Dermis blood vessel endothelial cell (primary cell): ENCODE measurements at regions not wholly inside any gene's neighbourhood (a gene's known extent, or its start where the extent isn't known, plus 50 kb on each side); places are given as distances from the start of the nearest gene placed in this dataset.
"Not testable (repeated sequence)": the region's sequence is repeated elsewhere in the genome, so short reads cannot be mapped to it uniquely, and the experiment has no call there.

ENCODE experiments used
- DNase-seq: peaks from one replicate; pipeline ENCODE4 v3.0.0; 2010

DNA sequence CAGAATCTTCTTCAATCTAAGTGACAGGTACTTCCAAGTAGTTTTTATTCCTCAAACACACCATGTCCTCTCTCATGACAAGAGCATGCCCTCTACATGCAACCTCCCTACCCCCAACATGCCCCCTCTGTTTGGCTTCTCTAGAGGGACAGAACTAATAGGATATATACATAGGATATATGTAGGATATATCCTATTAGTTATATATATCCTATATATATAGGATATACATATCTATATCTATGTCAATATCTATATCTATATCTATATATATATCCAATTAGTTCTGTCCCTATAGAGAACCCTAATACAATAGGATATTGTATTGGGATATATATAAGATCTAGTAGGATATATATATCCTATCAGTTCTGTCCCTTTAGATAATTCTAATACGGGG is 701.9 kb upstream of the MIR17HG start:
- no peak for DNase-seq

DNA sequence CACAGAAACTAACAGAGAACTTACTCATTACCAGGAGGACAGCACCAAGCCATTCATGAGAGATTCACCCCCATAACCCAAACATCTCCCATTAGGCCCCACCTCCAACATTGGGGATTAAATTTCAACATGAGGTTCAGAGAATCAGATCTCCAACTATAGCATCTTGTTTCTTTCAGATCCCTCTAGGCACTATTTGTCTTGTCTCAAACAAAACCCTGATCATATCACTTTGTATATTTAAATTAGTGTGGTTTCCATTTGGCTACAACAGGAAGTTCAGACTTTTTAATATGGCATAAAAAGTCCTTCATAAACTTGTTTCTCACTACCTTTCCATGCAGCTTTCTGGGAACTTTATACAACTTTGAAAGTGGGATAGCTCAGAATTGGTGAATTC is 699.0 kb upstream of the MIR17HG start:
- DNase-seq: no peak

DNA sequence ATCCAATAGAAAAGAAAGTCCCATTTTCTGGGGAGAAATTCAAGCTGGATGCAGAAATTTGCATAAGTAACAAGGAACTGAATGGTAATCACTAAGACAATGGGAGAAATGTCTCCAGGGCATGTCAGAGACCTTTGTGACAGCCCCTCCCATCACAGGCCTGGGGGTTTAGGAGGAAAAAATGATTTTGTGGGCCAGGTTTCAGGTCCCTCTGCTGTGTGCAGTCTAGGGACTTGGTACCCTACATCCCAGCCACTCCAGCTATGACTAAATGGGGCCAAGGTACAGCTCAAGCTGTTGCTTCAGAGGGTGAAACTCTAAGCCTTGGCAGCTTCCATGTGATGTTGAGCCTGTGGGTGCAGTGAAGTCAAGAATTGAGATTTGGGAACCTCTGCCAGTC is 695.5 kb upstream of the MIR17HG start:
- DNase-seq: no peak

DNA sequence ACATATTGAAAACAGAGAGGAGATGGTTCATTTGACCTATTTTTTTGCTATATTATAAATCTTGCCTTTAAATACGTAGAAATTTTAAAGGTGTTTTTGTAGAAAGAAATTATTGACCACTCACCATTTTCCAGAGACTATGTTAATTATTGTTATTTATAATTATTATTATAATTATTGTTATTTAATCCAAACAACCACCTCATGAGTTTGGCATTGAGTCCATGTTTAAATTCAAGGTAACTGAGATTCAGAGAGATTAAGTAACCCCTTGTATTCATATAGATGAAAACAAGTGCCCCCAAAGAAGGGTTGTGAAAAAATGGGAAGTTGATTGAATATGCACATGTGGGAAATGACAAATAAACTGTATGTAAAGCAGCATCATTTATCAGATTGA is 692.5 kb upstream of the MIR17HG start:
- DNase-seq: no peak

DNA sequence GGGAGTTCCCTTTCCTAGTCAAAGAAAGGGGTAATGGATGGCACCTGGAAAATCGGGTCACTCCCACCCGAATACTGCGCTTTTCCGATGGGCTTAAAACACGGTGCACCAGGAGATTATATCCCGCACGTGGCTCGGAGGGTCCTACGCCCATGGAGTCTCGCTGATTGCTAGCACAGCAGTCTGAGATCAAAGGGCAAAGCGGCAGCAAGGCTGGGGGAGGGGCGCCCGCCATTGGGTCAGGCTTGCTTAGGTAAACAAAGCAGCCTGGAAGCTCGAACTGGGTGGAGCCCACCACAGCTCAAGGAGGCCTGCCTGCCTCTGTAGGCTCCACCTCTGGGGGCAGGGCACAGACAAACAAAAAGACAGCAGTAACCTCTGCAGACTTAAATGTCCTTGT is 683.3 kb upstream of the MIR17HG start:
- not testable (repeated sequence) for DNase-seq

DNA sequence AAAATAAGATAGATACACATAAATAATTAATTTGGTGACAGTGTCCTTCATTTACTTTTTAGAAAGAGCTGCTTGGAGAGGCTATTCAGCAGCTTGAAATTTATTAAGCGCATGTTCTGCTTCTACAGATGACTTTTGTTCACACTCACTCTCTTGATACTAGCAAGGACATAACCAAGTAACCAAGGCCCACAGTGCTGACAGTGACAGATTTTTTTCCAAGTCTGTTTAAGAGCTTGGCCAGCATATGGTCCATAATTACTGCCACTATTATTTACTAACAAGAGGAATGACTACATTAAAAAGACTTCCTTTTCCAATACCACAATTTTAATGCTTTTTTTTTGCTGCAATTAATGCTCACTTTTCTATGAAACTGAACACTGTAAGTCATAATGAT is 673.7 kb upstream of the MIR17HG start:
- DNase-seq: no peak

DNA sequence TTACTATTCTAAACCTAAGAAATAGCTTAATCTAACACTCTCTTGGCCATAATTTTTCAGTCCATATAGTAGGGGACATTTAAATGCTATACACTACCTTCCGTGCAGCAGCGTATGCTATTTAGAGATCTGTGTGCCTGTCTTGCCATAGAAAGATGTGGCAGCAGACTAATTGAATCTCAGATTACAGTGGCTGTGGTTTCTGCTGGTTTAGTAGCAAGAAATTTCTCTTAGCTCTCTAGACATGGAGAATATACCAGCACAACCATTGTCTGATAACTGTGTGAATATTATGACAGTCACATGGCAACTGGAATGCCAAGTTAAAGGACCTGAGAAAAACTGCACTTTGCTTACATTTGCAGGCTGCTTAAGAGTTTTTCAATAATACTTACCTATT is 672.4 kb upstream of the MIR17HG start:
- DNase-seq: no peak

DNA sequence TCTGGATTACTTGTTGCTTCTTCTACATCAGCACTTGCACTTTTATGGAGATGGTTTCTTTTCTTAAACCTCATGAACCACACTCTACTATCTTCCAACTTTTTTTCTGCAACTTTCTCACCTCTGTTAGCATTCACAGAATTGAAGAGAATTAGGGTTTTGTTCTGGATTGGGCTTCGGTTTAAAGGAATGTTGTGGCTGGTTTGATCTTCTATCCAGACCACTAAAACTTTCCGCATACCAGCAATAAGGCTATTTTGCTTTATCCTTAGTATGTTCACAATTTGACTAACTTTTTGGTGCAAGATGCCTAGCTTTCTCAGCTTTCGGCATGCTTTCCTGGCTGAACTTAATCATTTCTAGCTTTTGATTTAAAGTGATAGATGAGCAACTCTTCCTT is 666.7 kb upstream of the MIR17HG start:
- no peak for DNase-seq

DNA sequence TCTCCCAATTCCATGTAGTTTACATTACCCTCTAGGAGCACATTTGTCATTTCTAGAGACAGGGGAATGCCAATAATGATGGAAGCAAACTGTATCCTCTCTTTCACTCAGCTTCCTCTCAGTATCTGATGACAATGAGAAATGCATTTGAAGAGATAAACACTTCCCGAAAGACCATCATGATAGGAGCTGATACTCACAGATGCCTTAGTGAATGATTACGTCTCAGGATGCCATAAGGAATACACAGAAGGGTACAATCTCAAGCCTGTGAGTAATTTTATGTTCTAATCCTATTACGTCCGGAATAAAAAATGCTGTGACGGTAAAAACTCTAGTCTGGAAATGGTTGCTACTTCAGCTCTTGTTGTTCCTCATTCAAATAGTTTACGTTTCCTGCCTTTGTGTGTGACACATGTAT is 663.8 kb upstream of the MIR17HG start:
- no peak for DNase-seq

DNA sequence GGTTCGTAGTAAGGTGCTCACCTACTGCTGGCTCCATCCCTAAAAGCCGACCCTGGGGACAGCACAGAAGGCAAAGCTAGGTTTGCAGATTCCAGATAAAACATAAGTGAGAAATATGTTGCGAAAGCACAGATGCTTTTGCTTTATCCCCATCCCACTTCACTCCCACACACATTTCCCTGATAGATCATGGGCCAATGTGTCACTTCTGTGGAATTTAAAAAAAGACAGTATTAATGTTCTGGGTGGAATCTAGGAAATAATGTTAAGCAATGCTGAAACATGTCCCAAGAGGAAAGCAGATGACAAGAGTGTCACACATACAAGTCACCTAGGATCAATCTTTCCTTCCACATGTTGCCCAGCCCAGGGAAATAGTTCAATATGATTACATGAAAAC is 661.0 kb upstream of the MIR17HG start:
- no peak for DNase-seq

DNA sequence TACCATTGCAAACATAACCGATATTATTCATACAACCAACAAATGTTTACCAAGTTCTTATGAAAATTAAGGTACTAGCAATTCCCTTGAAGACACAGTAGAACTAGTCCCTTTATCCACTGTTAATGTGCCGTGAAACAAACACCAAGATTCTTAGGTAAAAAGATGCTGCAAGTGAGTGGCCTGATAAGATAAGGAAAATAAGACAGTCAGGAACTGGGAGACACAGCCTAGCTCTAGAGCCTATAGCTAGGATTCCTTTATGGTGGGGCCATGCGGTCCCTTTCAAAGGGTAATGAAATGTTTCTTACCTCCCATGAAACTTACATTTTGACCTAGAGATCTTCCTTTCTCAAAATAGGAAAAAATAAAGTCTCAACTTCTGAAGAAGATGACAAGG is 658.4 kb upstream of the MIR17HG start:
- DNase-seq: no peak

DNA sequence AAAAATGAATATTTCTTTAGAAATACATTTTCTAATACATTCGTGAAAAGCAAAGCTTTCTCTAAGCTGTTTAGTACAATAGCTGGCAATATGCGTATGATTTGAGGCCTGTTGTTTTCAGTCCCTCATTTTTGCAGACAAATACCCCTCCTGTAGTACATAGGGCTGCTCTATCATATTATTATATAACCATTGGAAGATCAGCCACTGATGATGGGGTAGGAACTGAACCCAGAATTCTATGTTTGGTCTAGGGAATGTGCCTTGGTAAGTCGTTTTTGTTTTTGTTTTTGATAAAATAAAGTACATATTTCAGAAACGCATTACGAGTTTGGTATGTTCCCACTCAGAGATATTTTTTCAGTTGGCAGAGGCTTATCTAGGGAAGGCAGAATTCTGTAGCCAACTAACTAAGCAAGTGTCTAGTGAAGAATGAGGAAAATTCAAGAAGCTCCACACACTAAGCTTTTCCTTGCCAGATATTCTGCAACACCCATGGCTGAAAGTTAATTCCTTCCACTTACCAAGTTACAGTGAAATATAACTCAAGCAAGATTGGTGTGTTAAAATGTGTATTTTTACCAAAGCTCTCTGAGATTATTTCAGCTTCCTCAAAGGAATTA is 656.9 kb upstream of the MIR17HG start:
- DNase-seq: no peak

DNA sequence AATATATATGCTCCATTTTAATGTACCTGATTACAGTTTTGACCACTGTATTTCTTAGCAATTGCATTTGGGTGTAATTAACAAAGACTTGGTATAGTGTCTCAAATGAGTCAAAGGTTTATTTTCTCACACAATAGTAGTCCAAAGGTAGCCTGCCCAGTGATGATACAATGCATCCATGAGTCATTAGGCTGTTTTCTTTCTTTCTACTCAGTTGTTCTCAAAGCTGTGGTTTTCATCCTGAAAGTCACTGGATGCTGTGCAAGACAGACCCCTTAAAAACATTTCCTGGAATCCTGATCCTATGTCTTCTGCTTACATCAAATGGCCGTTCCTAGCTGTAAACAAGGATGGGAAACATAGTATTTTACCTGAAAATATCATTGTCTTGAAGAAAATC is 651.2 kb upstream of the MIR17HG start:
- no peak for DNase-seq

DNA sequence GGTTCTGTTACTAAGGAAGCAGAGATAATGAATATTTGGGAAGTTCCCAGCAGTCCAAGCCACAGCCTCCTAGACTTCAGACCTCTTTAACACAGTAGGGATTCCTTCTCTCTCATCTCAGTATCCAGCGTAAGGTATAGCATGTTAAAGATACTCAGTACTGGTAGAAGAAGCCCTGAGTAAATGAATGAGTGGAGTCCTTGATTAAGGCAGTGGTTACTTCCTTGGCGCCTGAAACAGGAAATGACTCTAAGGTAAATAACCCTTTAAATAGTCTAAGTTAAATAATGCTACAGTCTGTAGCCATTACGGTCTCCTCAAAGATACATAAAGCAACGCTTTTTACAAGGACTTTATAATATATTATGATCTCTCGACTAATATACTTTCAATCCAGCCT is 650.8 kb upstream of the MIR17HG start:
- no peak for DNase-seq

DNA sequence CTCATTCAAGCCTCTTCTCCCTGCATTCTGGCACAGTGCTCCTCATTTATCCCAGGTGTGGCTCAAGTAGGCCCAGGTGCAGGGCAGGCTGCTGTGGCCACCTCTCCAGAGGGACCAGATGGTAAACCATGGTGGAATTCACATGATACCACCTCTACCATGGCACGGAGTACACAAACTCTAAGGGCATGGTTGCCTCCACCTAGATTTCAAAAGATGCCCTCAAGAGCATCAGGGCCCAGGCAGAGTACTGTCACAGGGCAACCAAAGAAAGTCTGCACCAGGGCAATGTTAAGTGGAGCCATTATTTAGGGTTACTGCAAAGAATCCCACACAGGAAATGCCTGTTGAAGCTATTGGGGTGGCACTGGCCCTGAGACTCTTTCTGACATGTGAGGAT is 647.1 kb upstream of the MIR17HG start:
- DNase-seq: no peak

DNA sequence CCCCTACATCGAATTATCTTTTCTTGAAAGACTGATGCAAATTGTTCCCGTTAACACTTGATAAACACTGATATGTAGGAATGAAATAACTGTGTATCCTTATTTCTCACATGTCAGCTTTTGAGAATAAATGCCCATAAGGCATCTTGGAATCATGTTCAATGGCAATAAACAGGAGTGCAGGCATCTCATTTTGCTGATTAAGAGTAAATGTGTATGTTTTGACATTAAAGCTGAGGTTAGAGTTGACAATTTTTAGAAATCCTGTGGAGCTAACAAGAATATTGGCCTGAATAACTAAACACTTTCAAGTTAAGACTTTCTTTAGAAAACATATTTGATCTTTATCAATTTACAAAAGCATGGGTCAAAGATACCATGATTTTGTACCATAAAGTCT is 646.2 kb upstream of the MIR17HG start:
- DNase-seq: no peak

DNA sequence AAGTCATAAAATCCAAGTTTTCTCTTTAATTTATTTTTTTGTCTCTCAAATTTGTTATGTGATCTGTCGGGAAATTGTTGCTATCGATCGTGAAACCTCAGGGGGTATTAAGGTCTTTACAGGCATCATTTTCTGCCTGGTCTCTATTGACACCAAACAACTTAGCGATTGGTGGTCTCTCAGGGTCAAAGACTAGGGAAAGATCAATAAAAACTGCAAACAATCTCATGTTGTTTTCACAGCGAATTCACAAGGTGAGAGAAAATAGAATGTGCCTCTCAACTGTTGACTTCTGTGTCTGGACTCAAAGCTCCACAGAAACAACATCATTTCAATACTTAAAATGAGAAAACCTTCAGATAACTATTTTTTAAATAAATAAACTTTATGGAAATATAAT is 645.4 kb upstream of the MIR17HG start:
- DNase-seq: no peak

DNA sequence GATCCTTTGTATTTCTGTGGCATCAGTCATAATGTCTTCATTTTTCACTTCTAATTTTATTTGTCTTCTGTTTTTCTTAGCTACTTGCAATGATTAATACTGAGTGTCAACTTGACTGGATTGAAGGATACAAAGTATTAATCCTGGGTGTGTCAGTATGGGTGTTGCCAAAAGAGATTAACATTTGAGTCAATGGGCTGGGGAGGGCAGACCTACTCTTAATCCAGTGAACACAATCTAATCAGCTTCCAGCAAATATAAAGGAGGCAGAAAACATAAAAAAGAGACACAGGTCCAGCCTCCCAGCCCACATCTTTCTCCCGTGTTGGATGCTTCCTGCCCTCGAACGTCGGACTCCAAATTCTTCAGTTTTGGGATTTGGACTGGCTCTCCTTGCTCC is 640.9 kb upstream of the MIR17HG start:
- no peak for DNase-seq

DNA sequence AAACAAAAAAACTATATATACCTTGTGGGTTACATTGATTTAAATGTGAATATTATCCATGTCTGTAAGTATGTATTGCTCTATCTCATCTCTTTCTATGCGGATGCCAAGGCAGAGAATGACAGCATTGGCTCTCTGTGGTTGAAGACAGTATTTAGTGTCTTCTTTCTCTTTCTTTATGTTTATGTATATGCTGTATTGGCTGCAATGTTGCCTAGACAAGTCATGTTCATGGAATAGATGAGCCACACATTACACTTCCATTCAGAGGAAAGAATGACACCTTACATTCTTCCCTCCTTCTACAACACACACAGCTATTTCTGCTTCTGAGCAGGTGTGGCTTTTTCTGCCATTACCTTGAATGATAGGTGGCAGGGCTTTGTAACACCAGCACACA is 639.4 kb upstream of the MIR17HG start:
- DNase-seq: no peak

DNA sequence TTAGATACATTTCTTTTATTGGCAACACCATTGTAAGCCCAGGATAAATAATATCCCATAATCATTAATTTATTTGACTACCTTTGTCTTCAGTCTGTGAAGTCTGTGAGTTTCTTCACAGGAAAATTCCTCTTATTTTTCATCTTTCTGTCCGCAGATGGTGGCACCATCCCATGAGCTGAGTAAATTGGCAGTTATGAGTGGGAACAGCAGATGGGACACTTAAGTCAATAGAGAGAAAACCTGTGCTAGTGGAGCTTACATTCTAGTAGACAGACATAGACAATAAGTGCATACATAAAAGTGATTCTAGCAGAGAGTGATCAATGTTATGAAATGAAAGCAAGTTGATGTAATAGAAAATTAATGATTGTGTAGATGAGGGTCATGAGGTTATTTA is 638.2 kb upstream of the MIR17HG start:
- DNase-seq: no peak

DNA sequence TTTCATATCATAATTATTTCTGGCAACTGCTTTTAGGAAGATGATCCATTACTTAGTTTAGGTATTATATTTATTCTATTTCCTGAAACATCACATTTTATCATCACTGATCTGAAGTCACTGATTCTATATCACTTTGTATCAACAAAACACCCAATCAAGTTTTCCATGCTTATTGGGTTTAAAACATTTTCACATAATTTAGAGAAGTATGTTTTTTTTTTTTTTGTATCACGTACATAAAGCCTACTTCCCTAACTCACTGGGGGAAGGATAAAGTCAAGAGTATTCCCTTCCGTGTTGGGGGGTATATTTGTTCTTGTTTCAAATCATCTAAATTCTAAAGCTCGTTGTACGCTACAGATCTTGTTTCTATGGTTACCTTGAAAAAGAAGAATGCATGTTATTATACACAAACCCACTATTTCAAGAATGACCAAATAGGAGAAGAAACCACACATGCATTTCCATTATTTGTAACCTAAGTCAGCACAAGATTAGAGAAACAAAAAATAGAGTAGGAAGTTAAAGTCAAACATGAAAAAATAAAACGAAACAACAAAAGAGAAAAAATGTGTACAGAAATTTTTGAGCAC is 637.2 kb upstream of the MIR17HG start:
- no peak for DNase-seq

DNA sequence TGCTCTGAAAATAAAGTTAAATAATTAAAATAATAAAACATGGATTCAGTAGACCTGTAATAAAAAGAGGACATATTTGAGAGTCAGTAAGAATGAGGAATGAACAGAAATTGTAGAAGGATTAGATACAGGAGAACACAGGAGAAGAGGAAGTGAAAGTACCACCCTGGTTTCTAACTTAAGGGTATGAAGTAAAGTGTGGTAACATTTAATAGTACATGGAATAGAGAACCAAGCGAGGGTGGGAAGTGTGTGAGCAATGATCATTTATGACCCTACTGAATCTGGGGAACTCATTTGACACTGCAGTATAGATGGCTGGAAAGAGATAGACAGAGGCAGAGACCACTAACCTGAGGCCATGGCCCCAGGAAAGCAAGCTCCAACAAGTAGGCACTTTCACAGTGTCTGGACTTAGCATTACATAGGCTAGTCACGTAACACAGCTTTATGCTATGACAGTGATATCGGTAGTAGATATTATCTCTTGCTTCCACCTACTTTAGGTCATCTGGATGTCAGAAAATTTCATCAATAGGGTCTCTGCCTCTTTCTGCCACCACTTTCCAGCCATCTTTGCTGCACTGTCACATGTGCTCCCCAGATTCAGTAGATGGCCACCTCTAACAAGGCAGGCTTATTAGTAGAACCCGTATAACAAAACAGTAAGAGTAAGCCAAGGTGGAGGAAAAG is 633.9 kb upstream of the MIR17HG start:
- no peak for DNase-seq

DNA sequence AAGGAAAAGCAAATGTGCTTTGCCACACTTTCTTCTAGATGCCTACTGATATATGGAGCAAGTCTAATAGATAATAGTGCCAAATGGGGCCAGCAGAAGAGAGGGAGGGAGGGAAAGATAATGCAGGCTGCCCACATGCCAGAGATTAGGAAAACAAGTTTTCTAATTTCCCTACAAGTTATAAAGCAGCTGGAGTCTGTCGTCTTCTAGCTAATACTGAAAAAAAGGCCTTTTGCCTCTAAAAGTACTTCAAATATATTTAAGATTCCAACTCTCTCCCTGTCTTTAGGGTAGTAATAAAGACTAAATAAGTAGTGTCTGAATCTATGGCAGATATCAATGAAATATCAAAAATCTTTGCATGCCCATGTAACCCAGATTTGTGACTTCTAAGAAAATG is 632.0 kb upstream of the MIR17HG start:
- DNase-seq: no peak

DNA sequence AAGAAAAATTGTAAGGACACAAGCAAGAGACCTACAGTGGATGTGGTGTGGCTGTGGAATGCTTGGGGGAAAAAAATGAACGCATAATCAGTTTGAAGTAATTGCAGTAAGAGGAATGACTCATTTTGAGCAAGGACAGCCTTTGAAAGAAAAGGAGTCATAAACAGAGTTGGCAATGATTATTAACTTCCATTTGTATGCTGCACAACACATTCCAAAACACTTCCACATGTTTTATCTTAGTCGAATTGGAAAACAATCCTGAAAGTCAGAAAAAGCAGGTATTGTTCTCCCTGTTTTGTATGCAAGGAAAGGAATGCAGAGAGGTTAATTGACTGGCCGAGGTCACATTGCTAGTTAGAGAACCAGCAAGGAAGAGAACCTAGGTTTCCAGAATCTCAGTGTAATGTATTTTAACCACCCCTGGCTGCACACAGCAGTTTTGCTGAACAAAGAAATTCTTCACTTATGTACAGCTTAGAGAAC is 630.0 kb upstream of the MIR17HG start:
- DNase-seq: no peak

DNA sequence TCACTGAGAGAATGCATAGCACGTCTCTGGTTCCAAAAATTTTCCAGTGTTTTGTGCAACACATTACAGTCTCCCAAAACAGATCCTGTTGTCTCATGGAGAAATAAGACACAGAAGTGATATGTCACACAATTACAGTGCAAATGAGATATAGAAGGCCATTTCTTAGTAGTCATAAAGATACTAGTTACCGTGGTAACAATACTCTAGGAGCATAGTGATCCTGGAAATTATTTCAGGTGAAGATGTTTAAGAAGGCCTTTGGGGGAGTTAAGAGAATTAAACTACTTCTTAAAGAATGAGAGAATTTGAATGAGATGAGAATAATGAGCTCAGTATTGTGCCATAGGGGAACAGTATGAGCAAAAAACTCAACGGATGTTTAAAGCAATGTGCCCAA is 628.0 kb upstream of the MIR17HG start:
- no peak for DNase-seq
